WI38 (cell line): ENCODE measurements at regions not wholly inside any gene's neighbourhood (a gene's known extent, or its start where the extent isn't known, plus 50 kb on each side); places are given as distances from the start of the nearest gene placed in this dataset.

Experiments used
- H3K4me3 ChIP-seq: 2 replicates; pipeline ENCODE4 v1.5.1; 2011; ENCODE audit warnings: low read depth, mild to moderate bottlenecking, control low read depth, low read length
- TF ChIP-seq, protein P1 (sequence below): IDR thresholded peaks from 2 replicates; pipeline ENCODE4 v1.5.1; 2012; ENCODE audit warnings: low read depth, mild to moderate bottlenecking, control low read depth, low read length

DNA sequence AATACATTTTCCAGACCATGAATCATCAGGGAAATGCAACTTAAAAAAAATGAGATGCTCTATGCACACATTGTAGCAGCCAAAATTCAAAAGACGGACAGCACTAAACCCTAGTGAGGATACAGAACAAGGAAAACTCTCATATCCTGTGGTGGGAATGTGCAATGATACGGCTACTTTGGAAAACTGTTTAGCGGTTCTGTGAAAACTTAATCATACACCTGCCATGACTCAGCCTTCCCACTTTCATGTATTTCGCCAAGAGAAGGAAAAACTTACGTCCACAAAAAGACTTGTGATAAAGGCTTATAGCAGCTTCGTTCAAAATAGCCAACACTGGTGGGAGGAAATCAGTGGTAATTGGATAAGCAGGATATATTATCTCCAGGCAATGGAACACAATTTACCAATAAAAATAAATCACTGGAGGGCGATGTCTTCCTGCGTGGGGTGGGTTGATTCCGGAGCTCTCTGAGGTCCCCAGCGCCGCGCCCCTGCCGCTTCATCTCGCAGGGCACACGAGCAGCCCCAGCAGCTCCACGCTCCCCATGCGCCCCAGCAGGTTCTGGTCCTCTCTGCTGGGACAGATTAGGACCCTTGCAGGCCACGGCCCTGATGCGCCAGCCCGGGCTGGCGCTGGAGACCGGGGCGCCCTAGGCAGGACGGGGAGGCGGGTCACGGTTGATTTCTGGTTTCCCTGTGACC is 97.2 kb upstream of the ARHGEF7 start:
- no peak overlapping the region for H3K4me3 ChIP-seq
- TF ChIP-seq, protein P1, sequence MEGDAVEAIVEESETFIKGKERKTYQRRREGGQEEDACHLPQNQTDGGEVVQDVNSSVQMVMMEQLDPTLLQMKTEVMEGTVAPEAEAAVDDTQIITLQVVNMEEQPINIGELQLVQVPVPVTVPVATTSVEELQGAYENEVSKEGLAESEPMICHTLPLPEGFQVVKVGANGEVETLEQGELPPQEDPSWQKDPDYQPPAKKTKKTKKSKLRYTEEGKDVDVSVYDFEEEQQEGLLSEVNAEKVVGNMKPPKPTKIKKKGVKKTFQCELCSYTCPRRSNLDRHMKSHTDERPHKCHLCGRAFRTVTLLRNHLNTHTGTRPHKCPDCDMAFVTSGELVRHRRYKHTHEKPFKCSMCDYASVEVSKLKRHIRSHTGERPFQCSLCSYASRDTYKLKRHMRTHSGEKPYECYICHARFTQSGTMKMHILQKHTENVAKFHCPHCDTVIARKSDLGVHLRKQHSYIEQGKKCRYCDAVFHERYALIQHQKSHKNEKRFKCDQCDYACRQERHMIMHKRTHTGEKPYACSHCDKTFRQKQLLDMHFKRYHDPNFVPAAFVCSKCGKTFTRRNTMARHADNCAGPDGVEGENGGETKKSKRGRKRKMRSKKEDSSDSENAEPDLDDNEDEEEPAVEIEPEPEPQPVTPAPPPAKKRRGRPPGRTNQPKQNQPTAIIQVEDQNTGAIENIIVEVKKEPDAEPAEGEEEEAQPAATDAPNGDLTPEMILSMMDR, result no peak

DNA sequence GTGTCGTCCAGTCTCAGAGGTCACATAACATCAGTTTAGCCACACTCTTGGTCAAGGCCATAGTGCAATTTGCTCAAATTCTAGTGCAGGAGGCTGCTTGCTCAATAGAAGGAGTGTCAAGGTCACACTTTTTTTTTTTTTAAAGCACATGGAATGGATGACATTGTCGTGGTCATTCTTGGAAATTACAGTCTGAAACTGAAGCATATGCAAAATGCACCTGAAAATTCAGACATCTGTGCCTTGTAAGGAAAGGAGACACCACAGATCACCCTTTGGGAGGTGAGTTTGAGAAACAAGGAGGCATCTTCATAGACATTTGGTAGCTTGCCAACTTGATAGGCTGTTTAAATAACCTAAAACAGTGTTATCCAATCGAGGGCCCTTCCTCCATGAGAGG is 98.3 kb upstream of the ANKRD10 start:
- TF ChIP-seq, protein P1, result no peak
- no peak overlapping the region for H3K4me3 ChIP-seq

DNA sequence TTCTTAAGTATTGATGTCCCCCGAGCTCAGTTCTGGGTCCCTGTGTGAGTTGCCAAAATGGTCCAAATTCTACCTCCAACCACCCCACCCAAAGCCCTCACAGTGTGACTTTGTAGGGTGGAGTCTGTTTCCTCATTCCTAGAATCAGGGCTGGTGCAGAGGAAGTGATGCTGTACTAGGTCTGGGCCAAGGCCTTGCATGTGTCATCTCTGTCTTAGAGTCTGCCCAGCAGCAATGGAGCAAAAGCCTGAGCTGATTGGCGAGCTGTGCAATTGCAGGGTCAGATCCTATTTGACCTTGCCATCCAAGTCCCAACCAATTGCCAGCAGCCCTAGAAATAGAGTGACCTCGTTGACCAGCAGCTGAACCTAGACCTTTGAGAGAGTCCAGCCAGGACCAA is 97.0 kb upstream of the ANKRD10 start:
- TF ChIP-seq, protein P1, result no peak
- no peak overlapping the region for H3K4me3 ChIP-seq

DNA sequence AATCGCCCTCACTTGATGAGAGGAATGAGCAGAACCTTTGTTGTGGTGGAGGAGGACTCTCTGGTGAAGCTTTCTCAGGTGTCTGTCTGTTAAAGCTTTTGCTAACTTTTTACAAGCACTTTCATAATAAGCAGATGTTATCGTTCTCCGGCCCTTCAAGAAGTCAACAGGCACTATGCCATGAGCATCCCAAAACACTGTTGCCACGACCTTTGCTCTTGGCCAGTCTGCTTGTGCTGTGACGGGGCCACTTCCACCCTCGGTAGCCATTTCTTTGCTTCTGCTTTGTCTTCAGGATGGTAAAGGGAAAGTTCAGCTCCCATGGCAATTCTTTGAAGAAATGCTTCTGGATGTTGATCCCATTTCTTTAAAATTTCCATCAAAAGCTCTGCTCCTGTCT is 93.5 kb upstream of the ANKRD10 start:
- TF ChIP-seq, protein P1, result no peak
- H3K4me3 ChIP-seq, result no peak overlapping the region

DNA sequence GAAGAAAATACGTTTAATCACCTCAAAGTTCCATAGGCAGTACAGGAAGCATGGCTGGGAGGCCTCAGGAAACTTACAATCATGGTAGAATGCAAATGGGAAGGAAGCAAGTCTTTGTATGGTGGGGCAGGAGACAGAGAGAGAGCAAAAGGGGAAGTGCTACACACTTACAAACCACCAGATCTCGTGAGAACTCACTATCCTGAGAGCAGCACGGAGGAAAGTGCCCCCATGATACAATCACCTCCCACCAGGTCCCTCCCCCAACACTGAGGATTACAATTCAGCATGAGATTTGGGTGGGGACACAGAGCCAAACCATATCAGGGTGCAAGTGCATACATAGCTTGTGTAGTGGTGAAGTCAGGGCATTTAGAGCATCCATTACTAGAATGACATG is 92.3 kb upstream of the ANKRD10 start:
- H3K4me3 ChIP-seq, result no peak overlapping the region
- TF ChIP-seq, protein P1, result no peak

DNA sequence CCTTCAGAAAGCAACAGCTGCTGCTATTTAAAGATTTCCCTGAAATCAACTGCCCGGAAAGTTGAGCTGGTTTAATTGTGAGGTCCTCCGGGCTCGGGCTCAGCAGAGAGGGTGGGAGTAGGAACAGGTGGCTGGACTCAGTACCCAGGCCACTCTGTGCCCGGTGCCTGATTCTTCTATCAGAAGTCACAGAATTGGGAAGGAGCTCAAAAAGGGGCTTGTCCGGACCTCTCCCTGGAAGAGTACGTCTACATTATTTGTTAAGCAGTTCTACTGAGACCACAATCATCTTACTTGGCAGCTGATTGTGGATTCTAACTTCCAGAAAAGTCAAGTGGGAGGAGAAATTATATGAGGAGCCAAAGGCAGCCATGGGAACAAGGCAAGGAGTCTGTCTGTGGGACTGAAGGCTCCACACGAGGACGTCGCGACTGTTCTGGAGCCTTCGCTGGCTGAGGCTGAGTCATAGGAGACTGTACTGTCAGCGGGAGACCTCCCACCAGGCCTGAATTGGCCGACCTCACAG is 91.7 kb upstream of the ANKRD10 start:
- TF ChIP-seq, protein P1, result no peak
- H3K4me3 ChIP-seq, result 0 out of 2 replicates have a peak overlapping the region, but pooled peaks have one; percentile 4

DNA sequence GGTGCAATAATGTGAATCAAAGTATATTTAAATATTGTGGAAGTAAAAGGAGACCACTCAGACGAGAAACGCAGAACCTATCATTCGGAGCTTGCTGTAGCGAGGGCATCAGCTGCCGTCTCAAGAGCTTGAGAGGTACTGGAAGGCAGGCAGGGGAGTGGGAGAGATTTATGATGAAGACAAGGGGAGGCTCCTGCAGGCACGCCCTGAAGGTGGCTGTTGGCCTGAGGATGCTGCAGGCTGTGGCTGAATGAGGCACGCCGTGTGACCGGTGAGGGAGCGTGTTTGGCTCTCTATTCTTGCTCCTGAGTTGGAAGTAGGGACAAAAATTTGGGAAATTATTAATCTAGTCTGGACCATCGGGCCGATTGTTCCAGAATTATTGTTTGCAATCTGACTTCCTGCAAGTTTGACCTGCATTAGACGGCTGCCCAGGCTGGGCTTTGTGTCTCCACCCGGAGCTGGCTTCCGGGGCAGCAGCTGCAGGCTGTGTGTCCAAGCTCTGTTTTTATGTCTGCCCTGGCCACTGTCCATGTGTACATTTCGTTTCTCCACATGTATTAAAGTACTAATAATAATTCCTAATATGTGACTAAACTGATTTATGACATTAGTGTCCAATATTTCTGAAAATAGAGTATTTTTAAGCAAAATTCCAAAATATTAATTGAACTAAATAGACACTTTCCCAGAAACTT is 91.1 kb upstream of the ANKRD10 start:
- TF ChIP-seq, protein P1, result no peak
- H3K4me3 ChIP-seq, result no peak overlapping the region
